ENCODE measurements at regions not wholly inside any gene's neighbourhood (a gene's known extent, or its start where the extent isn't known, plus 50 kb on each side); places are given as distances from the start of the nearest gene placed in this dataset.

DNA sequence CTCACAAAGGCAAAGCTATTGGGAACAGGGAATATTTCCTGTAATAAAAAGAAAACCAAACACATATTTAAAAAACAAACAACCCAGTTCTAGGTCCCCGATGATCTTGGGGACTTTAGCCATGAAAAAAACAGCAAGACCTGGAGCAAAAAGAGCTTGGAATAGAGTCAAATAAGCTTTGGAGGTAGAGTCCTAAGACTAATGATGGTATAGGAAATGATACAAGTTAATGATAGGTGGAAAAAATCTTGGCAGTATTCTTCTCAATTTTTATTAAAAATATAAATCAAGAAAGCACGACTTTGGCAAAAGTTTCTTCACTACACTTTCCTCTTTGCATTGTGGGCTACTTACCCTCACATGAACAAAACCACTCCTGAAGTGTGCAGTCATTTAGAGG, 481.5 kb downstream of the EBF1 start:
- TF ChIP-seq, protein P1, sequence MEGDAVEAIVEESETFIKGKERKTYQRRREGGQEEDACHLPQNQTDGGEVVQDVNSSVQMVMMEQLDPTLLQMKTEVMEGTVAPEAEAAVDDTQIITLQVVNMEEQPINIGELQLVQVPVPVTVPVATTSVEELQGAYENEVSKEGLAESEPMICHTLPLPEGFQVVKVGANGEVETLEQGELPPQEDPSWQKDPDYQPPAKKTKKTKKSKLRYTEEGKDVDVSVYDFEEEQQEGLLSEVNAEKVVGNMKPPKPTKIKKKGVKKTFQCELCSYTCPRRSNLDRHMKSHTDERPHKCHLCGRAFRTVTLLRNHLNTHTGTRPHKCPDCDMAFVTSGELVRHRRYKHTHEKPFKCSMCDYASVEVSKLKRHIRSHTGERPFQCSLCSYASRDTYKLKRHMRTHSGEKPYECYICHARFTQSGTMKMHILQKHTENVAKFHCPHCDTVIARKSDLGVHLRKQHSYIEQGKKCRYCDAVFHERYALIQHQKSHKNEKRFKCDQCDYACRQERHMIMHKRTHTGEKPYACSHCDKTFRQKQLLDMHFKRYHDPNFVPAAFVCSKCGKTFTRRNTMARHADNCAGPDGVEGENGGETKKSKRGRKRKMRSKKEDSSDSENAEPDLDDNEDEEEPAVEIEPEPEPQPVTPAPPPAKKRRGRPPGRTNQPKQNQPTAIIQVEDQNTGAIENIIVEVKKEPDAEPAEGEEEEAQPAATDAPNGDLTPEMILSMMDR (IDR thresholded peaks at IDR 0.05; ENCODE audit: low read length): no peak
- no peak for TF ChIP-seq EZH2 (IDR thresholded peaks at IDR 0.05; ENCODE audit: borderline replicate concordance, low read length)
